PC-9 (cell line): ENCODE measurements at regions not wholly inside any gene's neighbourhood (a gene's known extent, or its start where the extent isn't known, plus 50 kb on each side); places are given as distances from the start of the nearest gene placed in this dataset.

ENCODE experiments used
- BruUV-seq: library from RNA; stranded (reverse); fragments of 400-500 nt; replicated peaks from 2 replicates; lab custom pipeline; 2021; lab: Mats Ljungman, UMichigan
- CTCF ChIA-PET: fragments of 300-600 bp; sonication (Branson Sonifier 250); formaldehyde crosslinking; loops from one replicate; lab custom pipeline; 2022; ENCODE audit warnings: antibody characterized with exemption; lab: Charles Lee
- POLR2A ChIA-PET: fragments of 300-600 bp; sonication (Branson Sonifier 250); formaldehyde crosslinking; loops from one replicate; lab custom pipeline; 2022; ENCODE audit warnings: antibody characterized with exemption; ENCODE audit not compliant: unreplicated experiment; lab: Charles Lee
- DNase-seq, 2 experiments: peaks; one replicate each; pipeline versions ENCODE4 v3.0.0 to v3.0.0-alpha.2; 2015 to 2022; ENCODE audit warnings: mixed read lengths in 1 of 2
- H2AFZ ChIP-seq: fragments of 200-600 bp; sonication (generic); 2 replicates; pipeline ENCODE4 v1.8.1; 2017; ENCODE audit warnings: antibody characterized with exemption
- H3F3A ChIP-seq: fragments of 200-600 bp; sonication (generic); 2 replicates; pipeline ENCODE4 v1.8.1; 2017; ENCODE audit warnings: antibody characterized with exemption, mild to moderate bottlenecking, low read depth; ENCODE audit not compliant: insufficient read depth
- H3K27ac ChIP-seq: fragments of 200-600 bp; sonication (generic); 2 replicates; pipeline ENCODE4 v1.6.1; 2016; ENCODE audit warnings: mixed run types
- H3K27me3 ChIP-seq: fragments of 200-600 bp; sonication (generic); 2 replicates; pipeline ENCODE4 v1.6.1; 2016; ENCODE audit warnings: low read depth, mixed run types; ENCODE audit not compliant: insufficient read depth
- H3K36me3 ChIP-seq: fragments of 200-600 bp; sonication (generic); 2 replicates; pipeline ENCODE4 v1.6.1; 2016; ENCODE audit warnings: low read depth, mixed run types
- H3K4me1 ChIP-seq: fragments of 200-600 bp; sonication (generic); replicated peaks from 2 replicates; pipeline ENCODE4 v1.6.1; 2016; ENCODE audit warnings: mixed run types; ENCODE audit not compliant: insufficient read depth
- H3K4me2 ChIP-seq: fragments of 200-600 bp; sonication (generic); 2 replicates; pipeline ENCODE4 v1.6.1; 2017; ENCODE audit warnings: mixed run types
- H3K4me3 ChIP-seq: fragments of 200-600 bp; sonication (generic); 2 replicates; pipeline ENCODE4 v1.6.1; 2016; ENCODE audit warnings: mixed run types
- H3K79me2 ChIP-seq: fragments of 200-600 bp; sonication (generic); 2 replicates; pipeline ENCODE4 v1.6.1; 2017; ENCODE audit warnings: low read depth, mixed run types
- H3K9me2 ChIP-seq: fragments of 200-600 bp; sonication (generic); 2 replicates; pipeline ENCODE4 v1.8.1; 2017; ENCODE audit warnings: mild to moderate bottlenecking; ENCODE audit not compliant: insufficient read depth
- H3K9me3 ChIP-seq: fragments of 200-600 bp; sonication (generic); 2 replicates; pipeline ENCODE4 v1.8.1; 2016; ENCODE audit warnings: low read depth; ENCODE audit not compliant: insufficient read depth
- H4K20me1 ChIP-seq: fragments of 200-600 bp; sonication (generic); 2 replicates; pipeline ENCODE4 v1.8.1; 2017; ENCODE audit not compliant: insufficient read depth
- CTCF ChIP-seq: fragments of 200-600 bp; sonication (generic); conservative IDR thresholded peaks from 2 replicates; pipeline ENCODE4 v1.6.1; 2017; ENCODE audit warnings: mixed run types, antibody characterized with exemption, mild to moderate bottlenecking, moderate library complexity
- EZH2 ChIP-seq: fragments of 200-600 bp; sonication (generic); IDR thresholded peaks from 2 replicates; pipeline ENCODE4 v1.8.0; 2017; ENCODE audit warnings: antibody characterized with exemption, low read depth
- intact Hi-C: fragments of 100-400 bp; cut with micrococcal nuclease; formaldehyde crosslinking; loops from one replicate; pipeline ENCODE4 v1.10.0; 2022; ENCODE audit not compliant: unreplicated experiment

- Histone ChIP-seq H2AFZ (no peak overlapping the region), H3K4me1 (peaks cover 9% of the 10 kb centered on the region; the same call in 1 of the 2 replicates), H3K27ac (no peak overlapping the region), H3K4me2 (no peak overlapping the region), H3K27me3 (no peaks in the 10 kb centered on the region), H3K36me3 (no peaks in the 10 kb centered on the region), H3K9me3 (no peaks in the 10 kb centered on the region), H3K9me2 (no peaks in the 10 kb centered on the region), H3F3A (no peaks in the 10 kb centered on the region; the same call in 1 of the 2 replicates), H3K79me2 (no peaks in the 10 kb centered on the region), H3K4me3 (no peak overlapping the region), H4K20me1 (no peaks in the 10 kb centered on the region)
- intact Hi-C loops, result no loop called here
- TF ChIP-seq CTCF, result no peak
- TF ChIP-seq EZH2, result no peak
- ChIA-PET CTCF (no interaction called here), POLR2A (no interaction called here)
- no TSS peak for BruUV-seq
- DNase-seq, result no peak
Observed at GRCh38 chr14:101632520-101632919, 71.2 kb downstream of the DIO3 start.

- BruUV-seq, result no TSS peak
- TF ChIP-seq EZH2, result no peak
- no peak for TF ChIP-seq CTCF
- Histone ChIP-seq H3K36me3 (no peaks in the 10 kb centered on the region), H3F3A (no peaks in the 10 kb centered on the region; the same call in 1 of the 2 replicates), H3K4me2 (no peak overlapping the region), H3K4me1 (peaks cover 5% of the 10 kb centered on the region; the same call in 1 of the 2 replicates), H3K4me3 (no peak overlapping the region), H3K79me2 (no peaks in the 10 kb centered on the region), H3K9me2 (no peaks in the 10 kb centered on the region), H4K20me1 (no peaks in the 10 kb centered on the region), H3K9me3 (no peaks in the 10 kb centered on the region), H3K27ac (no peak overlapping the region), H2AFZ (no peak overlapping the region), H3K27me3 (no peaks in the 10 kb centered on the region)
- ChIA-PET POLR2A (no interaction called here), CTCF (no interaction called here)
- intact Hi-C loops, result no loop called here
- DNase-seq, result no peak
Observed at GRCh38 chr14:101633276-101633675, 72.0 kb downstream of the DIO3 start.

DNA sequence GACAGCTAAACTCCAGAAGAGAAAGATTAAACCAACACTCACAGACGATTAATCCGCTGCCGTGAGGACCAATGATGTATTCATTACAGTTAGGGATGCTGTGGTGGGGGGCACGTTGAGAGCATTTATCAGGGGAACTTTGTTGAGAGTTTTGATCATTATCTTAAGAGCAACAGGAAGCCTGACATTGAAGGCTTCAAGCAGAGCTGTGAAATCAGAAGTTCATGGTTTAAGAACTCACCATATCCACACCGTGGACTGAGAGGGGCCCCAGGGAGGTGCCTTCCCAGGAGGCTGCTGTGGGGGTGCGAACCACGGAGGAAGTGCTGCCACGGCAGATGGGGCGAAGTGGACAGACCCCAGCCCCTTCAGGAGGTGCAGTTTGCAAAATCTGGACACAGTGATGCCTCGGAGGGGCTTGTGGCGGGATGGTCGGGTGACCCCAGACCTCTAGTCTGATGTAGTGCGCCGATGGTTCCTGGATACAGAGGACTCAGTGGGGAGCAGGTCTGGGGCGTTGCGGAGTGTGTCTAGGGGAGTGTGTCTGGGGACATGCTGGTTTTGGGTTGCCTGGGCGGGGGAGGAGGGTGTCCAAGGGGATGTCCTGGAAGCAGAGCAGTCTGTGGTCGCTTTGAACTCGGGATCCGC, 73.0 kb downstream of the DIO3 start:
- H2AFZ ChIP-seq, result no peak overlapping the region

More for the DNA sequence above, 73.0 kb downstream of the DIO3 start:
- no peak for DNase-seq
- Histone ChIP-seq H3K36me3 (no peaks in the 10 kb centered on the region), H3F3A (no peaks in the 10 kb centered on the region; the same call in 1 of the 2 replicates), H3K27me3 (no peaks in the 10 kb centered on the region), H3K4me1 (no peaks in the 10 kb centered on the region), H4K20me1 (no peaks in the 10 kb centered on the region), H3K79me2 (no peaks in the 10 kb centered on the region), H3K4me3 (no peak overlapping the region), H3K9me3 (no peaks in the 10 kb centered on the region), H3K9me2 (no peaks in the 10 kb centered on the region), H3K4me2 (no peak overlapping the region), H3K27ac (no peak overlapping the region)
- BruUV-seq, result no TSS peak
- ChIA-PET CTCF (no interaction called here), POLR2A (no interaction called here)
- TF ChIP-seq CTCF (no peak), EZH2 (no peak)
- intact Hi-C loops, result no loop called here
